Posterior cingulate gyrus (tissue), 11 donors: ENCODE measurements at regions not wholly inside any gene's neighbourhood (a gene's known extent, or its start where the extent isn't known, plus 50 kb on each side); places are given as distances from the start of the nearest gene placed in this dataset.
"Not testable (repeated sequence)": the region's sequence is repeated elsewhere in the genome, so short reads cannot be mapped to it uniquely, and the experiment has no call there.

ENCODE experiments used
- DNase-seq, 10 donors: peaks; one replicate each; pipeline versions ENCODE4 v3.0.0 to v3.0.0-alpha.2; 2020 to 2021; ENCODE audit warnings: mixed read lengths in 3 of 10
- intact Hi-C: fragments of 100-400 bp; cut with DNase I; formaldehyde crosslinking; loops from one replicate; pipeline ENCODE4 v1.15.1; 2023

DNA sequence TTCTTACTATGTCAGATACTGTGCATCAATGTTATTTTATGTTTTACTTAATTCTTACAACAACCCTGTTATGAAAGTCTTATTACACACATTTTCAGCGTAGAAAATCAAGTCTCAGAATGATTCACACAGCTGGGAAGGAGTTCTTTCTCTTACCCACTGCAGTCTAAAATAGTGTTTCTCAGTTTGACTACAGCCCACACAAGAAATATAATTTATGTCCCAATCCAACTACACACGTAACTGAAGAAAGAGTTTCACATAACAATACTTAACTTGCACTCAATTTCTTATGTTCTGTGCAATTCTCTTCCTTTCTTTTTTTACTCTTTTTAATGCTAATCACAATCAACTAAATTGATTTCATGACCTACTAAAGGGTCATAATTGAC lies 252.8 kb upstream of the ADGRL2 start:
- no peak for DNase-seq
- intact Hi-C loops = no loop called here

DNA sequence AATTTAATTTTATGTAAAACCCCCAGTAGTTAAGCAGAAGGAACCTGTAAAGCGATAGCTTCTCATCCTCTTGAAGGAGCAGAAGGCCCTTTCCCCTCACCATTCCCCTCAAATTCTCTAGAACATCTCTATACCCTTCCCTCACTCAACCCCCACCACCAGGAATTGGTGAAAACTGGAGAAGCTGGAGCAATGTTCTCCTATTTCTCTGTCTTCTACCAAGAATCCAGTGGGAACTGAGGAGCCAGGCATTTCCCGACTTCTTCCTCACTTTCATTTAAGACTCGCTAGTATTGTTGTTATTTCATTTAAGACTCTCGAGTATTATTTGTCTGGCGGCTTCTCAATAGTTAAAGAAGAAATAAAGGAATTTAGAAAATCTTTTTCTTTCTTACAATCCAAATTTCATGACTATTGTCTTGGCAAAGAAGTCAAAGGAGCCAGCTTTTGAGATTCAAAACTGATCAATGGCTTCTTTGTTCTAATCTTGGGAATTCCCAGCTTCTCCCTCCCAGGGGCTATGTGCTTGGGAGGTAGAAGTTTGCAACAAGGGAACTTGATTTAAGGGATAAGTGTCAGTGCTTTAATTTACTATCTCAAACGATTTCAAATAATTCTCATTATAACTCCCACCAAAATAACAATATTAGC lies 253.3 kb upstream of the ADGRL2 start:
- intact Hi-C loops = no loop called here
- DNase-seq = no peak

DNA sequence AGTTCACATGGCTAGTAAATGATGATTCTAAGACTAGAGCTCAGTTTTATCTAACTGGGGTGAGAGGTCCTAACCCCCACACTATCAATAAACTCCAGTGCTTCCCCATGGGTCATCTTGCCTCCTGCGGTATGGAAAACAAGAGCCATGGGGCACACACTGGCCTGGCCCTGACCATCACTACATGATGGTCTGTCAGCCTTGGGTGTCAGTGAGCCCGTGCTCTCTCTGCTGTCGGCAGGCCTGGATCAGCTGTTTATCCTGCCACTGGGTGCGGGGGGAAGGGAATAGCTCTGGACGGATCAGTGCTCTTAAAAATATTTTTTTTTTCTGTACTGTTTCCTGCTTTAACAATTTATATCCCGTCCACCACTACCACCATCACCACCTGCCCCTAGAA lies 255.0 kb upstream of the ADGRL2 start:
- no peak for DNase-seq
- intact Hi-C loops = no loop called here

DNA sequence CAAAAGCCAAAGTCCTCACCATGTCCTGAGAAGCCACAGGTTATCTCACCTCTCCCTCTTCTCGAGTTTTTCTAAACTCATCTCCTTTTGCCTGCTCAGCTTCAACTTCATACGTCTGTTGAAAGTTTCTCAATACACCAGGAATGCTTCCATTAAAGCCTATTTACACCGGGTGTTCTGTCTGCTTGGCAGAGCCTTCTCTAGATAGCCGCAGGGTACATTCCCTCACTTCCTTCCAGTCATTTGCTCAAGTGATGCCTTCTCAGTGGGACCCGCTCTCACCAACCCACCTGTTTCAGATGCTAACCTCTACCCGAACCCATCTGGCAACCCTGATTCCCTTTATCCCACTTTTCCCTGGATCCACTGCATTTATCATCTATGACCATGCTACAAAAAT lies 257.0 kb upstream of the ADGRL2 start:
- intact Hi-C loops = no loop called here
- no peak for DNase-seq

DNA sequence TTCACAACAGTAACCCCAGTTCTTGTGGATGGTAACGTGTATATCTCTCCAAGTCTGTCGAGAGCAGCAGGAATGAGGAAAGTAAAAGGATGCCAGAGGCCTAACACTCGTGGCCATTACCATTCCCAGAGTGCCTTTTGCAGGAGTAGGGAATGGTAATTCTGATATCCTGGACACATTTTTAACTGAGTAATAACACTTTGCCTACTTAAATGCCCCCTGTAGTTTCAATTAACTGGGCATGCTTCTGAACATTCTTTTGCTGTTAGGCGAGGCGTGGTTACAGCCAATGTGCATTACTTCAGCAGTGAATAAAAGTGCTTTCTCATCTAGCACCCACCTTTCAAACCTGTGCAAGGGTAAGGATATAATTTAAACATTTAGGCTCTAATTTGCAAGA lies 258.5 kb upstream of the ADGRL2 start:
- intact Hi-C loops = no loop called here
- no peak for DNase-seq

DNA sequence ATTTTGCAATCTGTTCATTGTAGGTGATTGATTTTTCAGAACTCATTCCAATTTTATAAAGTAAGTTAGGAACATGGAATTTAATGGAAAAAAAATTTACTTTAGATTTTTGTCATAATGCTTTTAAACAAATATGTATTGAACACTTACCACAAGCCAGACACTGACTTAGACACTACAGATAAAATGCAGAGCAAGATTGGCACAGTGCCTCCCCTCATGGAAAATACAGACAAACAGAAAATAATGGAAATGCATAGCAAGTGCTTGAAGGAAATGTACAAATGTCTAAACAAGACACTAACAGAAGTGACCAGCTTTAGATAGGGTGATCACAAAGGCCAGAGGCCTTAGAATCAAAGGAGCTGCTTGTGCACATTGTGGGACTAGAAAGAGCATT lies 260.5 kb upstream of the ADGRL2 start:
- intact Hi-C loops = no loop called here
- DNase-seq = no peak

DNA sequence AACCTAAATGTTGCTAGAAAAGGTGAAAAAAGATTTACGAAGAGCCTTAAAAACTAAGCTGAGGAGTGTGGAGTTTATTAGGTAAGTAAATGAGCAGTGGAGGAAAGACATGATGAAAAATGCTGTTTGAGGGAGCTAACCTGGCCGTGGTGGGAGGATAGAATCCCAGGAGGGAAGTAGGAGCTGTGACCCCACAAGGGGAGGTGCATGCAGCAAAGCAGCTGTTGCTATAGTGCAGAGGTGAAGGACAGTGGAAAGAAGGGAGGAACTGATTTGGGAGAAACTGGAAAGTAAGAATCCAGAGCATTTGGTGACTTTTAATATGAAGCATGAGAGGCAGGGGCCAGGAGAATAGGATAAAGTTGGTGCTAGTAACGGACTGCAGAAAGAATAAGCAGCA lies 271.7 kb upstream of the ADGRL2 start:
- intact Hi-C loops = no loop called here
- no peak for DNase-seq

DNA sequence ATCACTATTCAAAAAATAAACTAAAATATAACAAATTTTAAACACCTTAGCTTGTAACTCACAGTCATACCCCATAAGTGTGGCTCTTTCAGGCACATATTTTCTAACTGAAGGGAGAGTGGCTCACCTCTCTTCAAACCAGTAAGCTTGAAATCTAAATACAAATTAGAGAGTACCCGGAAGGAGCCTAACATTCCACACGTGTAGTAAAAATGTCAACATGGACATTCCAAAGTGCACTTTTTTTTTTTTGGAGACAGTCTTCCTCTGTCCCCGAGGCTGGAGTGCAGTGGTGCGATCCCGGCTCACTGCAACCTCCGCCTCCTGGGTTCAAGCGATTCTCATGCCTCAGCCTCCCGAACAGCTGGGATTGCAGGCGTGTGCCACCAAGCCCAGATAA lies 275.6 kb upstream of the ADGRL2 start:
- intact Hi-C loops = no loop called here
- DNase-seq = no peak

DNA sequence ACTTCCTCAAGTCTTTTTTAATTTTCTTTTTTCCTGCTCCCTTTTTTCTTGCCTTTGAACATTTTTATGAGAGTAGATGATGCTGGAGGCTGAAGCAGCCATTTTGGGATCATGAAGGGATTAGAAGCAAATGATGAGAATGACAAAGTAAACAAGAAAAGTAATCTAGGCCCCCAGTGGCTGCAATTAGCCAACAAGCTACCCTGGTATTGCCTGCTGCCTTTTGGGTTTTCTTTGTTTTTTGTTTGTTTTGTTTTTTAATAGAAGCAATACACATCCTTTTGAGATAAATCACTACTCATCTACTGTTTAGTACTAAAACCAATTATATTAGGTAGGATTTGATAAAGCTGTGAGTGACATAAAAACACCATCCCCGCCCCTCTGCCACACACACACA lies 280.7 kb upstream of the ADGRL2 start:
- intact Hi-C loops = no loop called here

DNA sequence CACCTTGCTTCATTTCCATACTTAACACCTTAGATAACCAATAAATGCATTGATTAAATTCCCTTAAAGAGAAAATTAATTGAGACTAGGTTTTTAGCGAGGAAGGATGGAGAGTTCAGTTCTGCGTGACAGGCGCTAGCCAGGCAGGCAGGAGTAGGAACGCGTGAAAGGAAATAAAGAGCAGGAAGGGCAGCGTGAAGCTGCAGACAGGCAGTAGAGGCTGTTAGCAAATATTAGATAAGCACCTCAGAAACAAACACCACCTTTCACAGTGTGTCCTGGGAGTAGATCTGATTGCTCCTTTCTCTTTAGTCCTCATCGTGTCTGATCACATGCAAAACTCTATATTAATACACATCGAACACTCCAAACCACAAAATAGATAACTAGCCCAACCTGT lies 282.7 kb upstream of the ADGRL2 start:
- intact Hi-C loops = no loop called here
- DNase-seq = no peak

More for the DNA sequence above, 280.7 kb upstream of the ADGRL2 start:
- DNase-seq = no peak

DNA sequence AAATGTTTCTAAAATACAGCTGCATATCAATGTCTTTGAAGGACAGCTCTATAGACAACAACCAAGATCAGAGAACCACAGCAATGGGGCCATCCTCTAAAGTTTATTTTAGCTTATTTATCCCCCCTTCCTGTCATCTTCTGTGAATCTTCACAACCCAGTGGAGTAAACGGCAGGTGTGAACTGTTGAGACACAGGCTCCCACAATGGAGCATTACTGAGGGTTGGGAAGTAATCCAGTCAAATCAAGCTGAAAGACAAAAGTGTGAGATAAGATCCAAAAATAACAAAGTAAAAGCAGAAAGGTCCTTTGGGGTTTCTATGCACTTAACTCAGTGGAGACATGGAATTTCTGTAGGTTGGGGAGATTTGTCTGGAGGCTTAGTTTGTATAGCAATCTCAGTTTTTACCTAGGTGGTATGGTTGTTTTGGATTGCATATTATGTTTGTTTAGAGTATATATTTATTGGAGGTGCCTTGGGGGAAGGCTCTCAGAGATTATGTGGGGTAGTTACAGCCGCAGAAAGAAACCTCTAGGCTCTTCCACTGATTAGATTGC lies 286.9 kb upstream of the ADGRL2 start:
- intact Hi-C loops = no loop called here
- DNase-seq = no peak

DNA sequence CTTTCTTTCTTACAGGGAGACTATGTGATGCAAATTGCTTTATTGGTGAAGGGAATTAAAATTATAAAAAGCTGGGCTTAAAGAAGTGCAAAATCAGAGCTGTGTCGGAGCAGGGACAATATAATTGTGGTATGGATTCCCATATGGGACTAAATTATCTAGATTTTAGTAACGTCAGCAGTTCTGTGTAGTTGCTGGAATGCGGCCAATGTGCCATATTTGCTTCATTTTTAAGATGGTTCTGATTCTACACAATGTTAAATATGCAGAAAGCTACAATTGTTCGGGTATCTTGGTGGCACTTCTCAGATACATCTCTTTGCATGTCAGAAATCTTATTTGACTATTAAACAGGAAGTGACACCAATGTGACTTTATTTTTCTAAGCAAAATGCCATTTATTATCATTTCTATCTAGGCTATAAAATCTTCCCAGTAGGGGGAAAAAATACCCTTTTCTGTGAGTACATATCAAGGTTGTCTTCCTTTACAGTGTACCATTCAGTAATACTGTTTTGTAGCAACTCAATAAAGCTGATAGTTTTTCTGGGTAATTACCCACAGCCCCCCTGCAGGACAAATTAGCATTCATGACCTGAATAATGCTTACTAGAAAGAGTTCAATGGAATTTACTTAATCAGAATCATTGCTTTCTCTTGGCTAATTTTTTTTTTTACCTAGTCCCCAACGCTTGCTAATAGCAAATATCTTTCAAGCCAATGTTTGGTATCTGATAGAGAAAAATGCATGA lies 288.3 kb upstream of the ADGRL2 start:
- no peak for DNase-seq
- intact Hi-C loops = no loop called here

DNA sequence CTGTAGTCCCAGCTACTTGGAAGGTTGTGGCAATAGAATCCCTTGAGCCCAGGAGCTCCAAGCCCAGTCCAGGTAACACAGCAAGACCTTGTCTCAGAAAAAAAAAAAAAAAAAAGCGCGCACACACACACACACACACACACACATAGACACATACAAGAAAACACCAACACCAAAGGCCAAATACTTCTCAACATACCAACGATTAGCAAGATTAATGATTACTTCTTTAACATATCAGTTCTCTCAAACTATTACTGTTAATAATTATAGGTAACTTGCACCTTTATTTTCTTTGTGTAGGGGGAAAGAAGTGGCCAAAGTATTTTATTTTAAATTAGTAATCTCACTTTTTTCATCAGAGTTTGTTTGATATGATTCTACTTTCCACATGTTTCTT lies 289.5 kb upstream of the ADGRL2 start:
- intact Hi-C loops = no loop called here
- DNase-seq = no peak

DNA sequence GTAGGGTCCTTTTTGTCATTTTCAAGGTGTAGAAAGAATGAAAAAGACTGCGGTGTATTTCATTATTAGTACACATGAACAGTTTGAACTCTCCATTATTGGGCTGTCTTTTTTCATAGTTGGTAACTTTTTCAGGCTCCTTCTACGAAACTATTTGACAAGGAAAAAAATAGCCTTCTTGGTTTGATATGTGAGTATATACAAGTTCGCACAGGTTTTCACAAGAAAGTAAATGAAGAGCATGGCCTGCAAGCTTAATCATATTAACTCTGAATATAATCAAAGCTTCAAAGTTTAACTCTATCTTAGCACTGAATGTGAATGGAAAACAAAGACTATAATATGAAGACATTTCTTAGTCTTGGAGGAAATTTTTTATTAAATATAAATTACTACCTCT lies 290.0 kb upstream of the ADGRL2 start:
- DNase-seq = no peak
- intact Hi-C loops = no loop called here

DNA sequence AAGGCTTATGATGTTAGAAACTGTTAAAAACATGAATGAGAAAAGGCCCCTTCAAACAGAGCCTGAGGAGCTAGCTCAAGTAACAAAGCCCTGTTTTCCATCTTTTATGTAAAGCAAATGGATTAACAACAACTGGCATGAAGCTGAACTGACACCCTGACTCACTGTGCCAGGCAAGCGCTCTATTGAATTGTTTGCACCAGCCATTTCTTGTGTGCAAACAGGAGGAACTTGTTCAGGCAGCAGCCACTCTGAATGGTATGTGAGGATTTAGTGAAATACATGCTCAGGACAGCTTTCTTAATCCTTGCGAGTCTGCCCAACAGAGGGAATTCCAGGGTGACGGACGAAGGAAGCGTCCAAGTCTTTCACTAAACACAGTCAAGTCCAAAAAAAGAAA lies 291.1 kb upstream of the ADGRL2 start:
- DNase-seq = no peak
- intact Hi-C loops = no loop called here

DNA sequence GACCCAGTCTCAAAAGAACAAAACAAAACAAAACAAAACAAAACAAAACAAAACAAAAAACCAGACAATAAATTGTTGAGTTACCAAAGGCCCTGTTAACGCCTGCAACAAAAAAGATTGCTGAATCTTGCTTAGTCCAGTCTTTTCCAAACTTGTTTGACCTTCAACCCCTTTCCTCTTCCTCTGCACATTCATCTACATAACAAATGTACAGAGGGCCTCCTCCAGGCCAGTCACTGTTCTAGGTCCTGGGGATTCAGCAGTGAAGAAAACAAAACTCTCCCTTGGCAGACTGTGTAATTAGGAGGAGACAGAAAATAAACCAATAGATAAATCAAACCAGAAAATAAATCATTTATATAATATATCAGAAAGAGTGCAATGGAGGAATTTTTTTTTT lies 294.0 kb upstream of the ADGRL2 start:
- intact Hi-C loops = no loop called here
- no peak for DNase-seq

DNA sequence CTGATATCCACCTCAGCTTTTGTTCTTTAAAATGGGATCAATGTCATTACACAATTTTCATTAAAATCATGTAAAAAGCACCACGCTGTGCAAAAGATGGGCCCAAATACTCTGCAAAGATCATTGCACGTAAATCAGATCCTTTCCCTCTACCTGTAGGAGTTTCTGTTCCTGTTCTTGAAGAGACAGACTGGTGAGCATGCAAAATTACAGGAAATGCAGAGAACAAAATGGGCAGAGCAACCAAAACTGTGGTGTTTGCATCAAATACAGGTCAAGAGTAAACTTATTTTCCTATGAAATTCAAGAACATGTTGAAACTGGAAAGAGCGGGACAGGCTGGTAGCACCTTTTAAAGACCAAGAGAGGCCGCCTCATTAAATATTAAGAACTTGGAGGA lies 294.9 kb upstream of the ADGRL2 start:
- intact Hi-C loops = no loop called here
- DNase-seq = no peak

DNA sequence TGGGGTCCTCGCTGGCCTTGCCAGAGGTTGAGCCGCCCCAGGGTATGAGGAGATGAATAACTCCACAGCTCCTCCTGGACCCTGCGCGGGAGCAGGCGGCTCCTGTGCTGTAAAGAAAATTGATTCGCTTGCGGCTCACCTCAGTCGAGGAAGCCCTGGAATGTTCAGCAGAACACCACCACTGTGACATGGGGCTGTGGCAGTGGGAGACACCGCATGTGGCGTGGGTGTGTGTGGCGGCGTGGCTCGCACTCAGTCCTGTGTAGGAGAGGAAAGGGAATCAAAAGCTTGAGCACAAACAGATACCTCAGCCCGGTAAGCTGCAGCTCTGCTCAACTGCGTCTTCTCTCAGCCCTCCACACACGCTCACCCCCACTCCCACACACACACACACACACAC lies 295.9 kb upstream of the ADGRL2 start:
- peak in 2 of 10 donors; percentile 66 to 84 for DNase-seq
- intact Hi-C loops = not testable (repeated sequence)

DNA sequence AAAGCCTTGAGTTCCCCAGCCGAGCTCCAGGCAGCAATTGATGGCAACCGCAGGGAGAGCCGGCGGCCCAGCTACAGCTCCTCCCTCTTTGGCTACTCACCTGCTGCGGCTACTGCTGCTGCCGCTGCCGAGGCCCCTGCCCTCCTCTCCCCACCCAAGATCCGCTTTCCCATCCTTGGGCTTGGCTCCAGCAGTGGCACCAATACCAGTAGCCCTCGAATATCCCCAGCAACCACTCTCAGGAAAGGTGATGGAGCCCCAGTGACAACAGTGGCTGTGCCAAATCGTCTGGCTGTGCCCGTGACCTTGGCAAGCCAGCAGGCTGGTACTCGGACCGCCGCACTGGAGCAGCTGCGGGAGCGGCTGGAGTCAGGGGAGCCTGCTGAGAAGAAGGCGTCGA lies 298.0 kb upstream of the ADGRL2 start:
- intact Hi-C loops, DNase-seq: not testable (repeated sequence)

DNA sequence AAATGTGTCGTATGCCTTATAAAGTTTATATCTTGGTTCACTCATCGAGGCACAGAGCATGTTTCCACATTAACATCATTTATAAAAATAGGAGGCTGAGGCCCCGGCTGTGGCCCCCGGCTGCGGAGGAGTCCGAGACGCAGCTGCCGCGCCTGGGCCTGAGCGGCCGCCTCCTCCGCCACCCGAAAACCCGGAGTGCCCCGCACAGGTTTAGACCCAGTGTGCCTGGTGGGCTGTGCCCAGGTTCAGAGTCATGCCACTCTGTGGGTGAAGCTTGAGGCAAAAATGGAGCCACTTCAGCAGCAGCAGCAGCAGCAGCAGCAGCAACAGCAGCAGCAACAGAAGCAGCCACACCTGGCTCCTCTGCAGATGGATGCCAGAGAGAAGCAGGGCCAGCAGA lies 299.2 kb upstream of the ADGRL2 start:
- DNase-seq = peak in 2 of 10 donors; percentile 68 to 79
- intact Hi-C loops = not testable (repeated sequence)

DNA sequence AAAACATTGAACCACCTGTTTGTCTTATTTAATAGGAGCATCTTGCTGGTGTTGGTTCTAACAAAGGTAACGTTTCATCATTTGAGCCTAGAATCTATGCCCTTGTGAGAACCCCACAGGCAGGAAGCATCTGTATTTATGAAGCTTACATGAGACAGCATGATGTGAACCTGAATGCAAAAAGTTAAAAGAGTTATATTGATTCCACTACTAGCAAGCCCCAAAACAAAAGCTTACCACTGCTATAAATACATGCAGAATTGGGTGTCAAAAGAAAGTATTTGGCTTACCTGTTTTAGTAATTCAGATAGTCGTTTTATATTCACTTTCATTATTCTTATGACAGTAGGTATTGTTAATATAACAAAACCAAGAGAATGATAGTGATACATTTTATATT lies 301.2 kb upstream of the ADGRL2 start:
- no peak for DNase-seq
- intact Hi-C loops = no loop called here
